IgD-negative memory B cell (primary cell): ENCODE measurements at regions not wholly inside any gene's neighbourhood (a gene's known extent, or its start where the extent isn't known, plus 50 kb on each side); places are given as distances from the start of the nearest gene placed in this dataset.
"Not testable (repeated sequence)": the region's sequence is repeated elsewhere in the genome, so short reads cannot be mapped to it uniquely, and the experiment has no call there.

Experiments used
- H3K27ac Mint-ChIP-seq, 3 donors: one replicate each; pipeline ENCODE4 v1.8.0; 2020 to 2022; ENCODE audit warnings: mild to moderate bottlenecking in 3 of 3, mixed read lengths in 3 of 3, moderate library complexity in 1 of 3
- H3K27me3 Mint-ChIP-seq: one replicate; pipeline ENCODE4 v1.8.0; 2021; ENCODE audit warnings: mixed read lengths
- H3K36me3 Mint-ChIP-seq: one replicate; pipeline ENCODE4 v1.8.0; 2020; ENCODE audit warnings: mild to moderate bottlenecking, mixed read lengths
- H3K4me1 Mint-ChIP-seq, 3 donors: one replicate each; pipeline ENCODE4 v1.8.0; 2020 to 2022; ENCODE audit warnings: mixed read lengths in 3 of 3, mild to moderate bottlenecking in 1 of 3
- H3K4me3 Mint-ChIP-seq, 4 donors: one replicate each; pipeline ENCODE4 v1.8.0; 2020 to 2022; ENCODE audit warnings: mild to moderate bottlenecking in 4 of 4, mixed read lengths in 4 of 4, moderate library complexity in 3 of 4
- H3K9me3 Mint-ChIP-seq, 3 donors: one replicate each; pipeline ENCODE4 v1.8.0; 2020 to 2021; ENCODE audit warnings: mixed read lengths in 3 of 3, mild to moderate bottlenecking in 1 of 3

GRCh38 chr9:25861421-25861820 lies 183.2 kb upstream of the TUSC1 start:
- no peaks in the 10 kb centered on the region for H3K27me3 Mint-ChIP-seq
- no peak overlapping the region for H3K27ac Mint-ChIP-seq
- no peak overlapping the region for H3K4me3 Mint-ChIP-seq
- H3K36me3 Mint-ChIP-seq = no peaks in the 10 kb centered on the region
- peaks cover 0 to 5% (median 3%) of the 10 kb centered on the region in 3 donors for H3K9me3 Mint-ChIP-seq
- no peaks in the 10 kb centered on the region for H3K4me1 Mint-ChIP-seq

- H3K9me3 Mint-ChIP-seq = peaks cover 0 to 8% (median 5%) of the 10 kb centered on the region in 3 donors
- H3K27ac Mint-ChIP-seq = no peak overlapping the region
- H3K4me3 Mint-ChIP-seq = no peak overlapping the region
- H3K36me3 Mint-ChIP-seq = no peaks in the 10 kb centered on the region
- no peaks in the 10 kb centered on the region for H3K4me1 Mint-ChIP-seq
- H3K27me3 Mint-ChIP-seq = no peaks in the 10 kb centered on the region
Measured at GRCh38 chr9:25857147-25857546, 178.9 kb upstream of the TUSC1 start.

GRCh38 chr9:25850803-25851202 lies 172.6 kb upstream of the TUSC1 start:
- H3K4me1 Mint-ChIP-seq = no peaks in the 10 kb centered on the region
- H3K9me3 Mint-ChIP-seq = peaks cover 2 to 7% (median 6%) of the 10 kb centered on the region in 3 donors
- no peaks in the 10 kb centered on the region for H3K36me3 Mint-ChIP-seq
- no peaks in the 10 kb centered on the region for H3K27me3 Mint-ChIP-seq
- H3K27ac Mint-ChIP-seq = no peak overlapping the region
- no peak overlapping the region for H3K4me3 Mint-ChIP-seq

- peaks cover 0 to under 1% (median 0%) of the 10 kb centered on the region in 3 donors for H3K4me1 Mint-ChIP-seq
- no peaks in the 10 kb centered on the region for H3K36me3 Mint-ChIP-seq
- no peak overlapping the region for H3K4me3 Mint-ChIP-seq
- H3K27me3 Mint-ChIP-seq = no peaks in the 10 kb centered on the region
- H3K27ac Mint-ChIP-seq = no peak overlapping the region
- peaks cover 2 to 6% (median 2%) of the 10 kb centered on the region in 3 donors for H3K9me3 Mint-ChIP-seq
Measured at GRCh38 chr9:25845867-25846266, 167.6 kb upstream of the TUSC1 start.

- no peaks in the 10 kb centered on the region for H3K4me1 Mint-ChIP-seq
- no peak overlapping the region for H3K4me3 Mint-ChIP-seq
- H3K27ac Mint-ChIP-seq = no peak overlapping the region
- no peaks in the 10 kb centered on the region for H3K27me3 Mint-ChIP-seq
- peaks cover 4 to 10% (median 5%) of the 10 kb centered on the region in 3 donors for H3K9me3 Mint-ChIP-seq
- no peaks in the 10 kb centered on the region for H3K36me3 Mint-ChIP-seq
Measured at GRCh38 chr9:25830381-25830780, 152.1 kb upstream of the TUSC1 start.

- Mint-ChIP-seq H3K9me3 (peaks cover 7 to 20% (median 11%) of the 10 kb centered on the region in 3 donors), H3K4me3 (no peak overlapping the region), H3K27me3 (no peaks in the 10 kb centered on the region), H3K36me3 (no peaks in the 10 kb centered on the region), H3K27ac (no peak overlapping the region), H3K4me1 (no peaks in the 10 kb centered on the region)
Measured at GRCh38 chr9:25827626-25828025, 149.4 kb upstream of the TUSC1 start.

- Mint-ChIP-seq H3K36me3 (no peaks in the 10 kb centered on the region), H3K27ac (no peak overlapping the region), H3K4me1 (no peaks in the 10 kb centered on the region), H3K9me3 (peaks cover 0 to 9% (median 3%) of the 10 kb centered on the region in 3 donors), H3K4me3 (no peak overlapping the region), H3K27me3 (no peaks in the 10 kb centered on the region)
Measured at GRCh38 chr9:25816439-25816838, 138.2 kb upstream of the TUSC1 start.

- Mint-ChIP-seq H3K36me3 (no peaks in the 10 kb centered on the region), H3K27me3 (no peaks in the 10 kb centered on the region), H3K27ac (no peak overlapping the region), H3K4me3 (no peak overlapping the region), H3K4me1 (no peaks in the 10 kb centered on the region), H3K9me3 (peaks cover 2 to 5% (median 4%) of the 10 kb centered on the region in 3 donors)
Measured at GRCh38 chr9:25814023-25814422, 135.8 kb upstream of the TUSC1 start.

- Mint-ChIP-seq H3K27ac (no peak overlapping the region), H3K27me3 (no peaks in the 10 kb centered on the region), H3K9me3 (peaks cover 2 to 5% (median 4%) of the 10 kb centered on the region in 3 donors), H3K4me3 (no peak overlapping the region), H3K36me3 (no peaks in the 10 kb centered on the region), H3K4me1 (no peaks in the 10 kb centered on the region)
Measured at GRCh38 chr9:25813478-25813877, 135.2 kb upstream of the TUSC1 start.

GRCh38 chr9:25808554-25808953 lies 130.3 kb upstream of the TUSC1 start:
- no peak overlapping the region for H3K4me3 Mint-ChIP-seq
- H3K27me3 Mint-ChIP-seq = no peaks in the 10 kb centered on the region
- no peak overlapping the region for H3K27ac Mint-ChIP-seq
- peaks cover 6 to 12% (median 7%) of the 10 kb centered on the region in 3 donors for H3K9me3 Mint-ChIP-seq
- peaks cover 0 to 2% (median 0%) of the 10 kb centered on the region in 3 donors for H3K4me1 Mint-ChIP-seq
- H3K36me3 Mint-ChIP-seq = peaks cover 1% of the 10 kb centered on the region

- no peak overlapping the region for H3K27ac Mint-ChIP-seq
- no peak overlapping the region for H3K4me3 Mint-ChIP-seq
- H3K36me3 Mint-ChIP-seq = peaks cover 1% of the 10 kb centered on the region
- no peaks in the 10 kb centered on the region for H3K27me3 Mint-ChIP-seq
- H3K4me1 Mint-ChIP-seq = peaks cover 0 to 2% (median 0%) of the 10 kb centered on the region in 3 donors
- H3K9me3 Mint-ChIP-seq = peaks cover 2 to 12% (median 6%) of the 10 kb centered on the region in 3 donors
Measured at GRCh38 chr9:25804856-25805255, 126.6 kb upstream of the TUSC1 start.

- H3K36me3 Mint-ChIP-seq, H3K27me3 Mint-ChIP-seq, H3K4me3 Mint-ChIP-seq, H3K27ac Mint-ChIP-seq, H3K4me1 Mint-ChIP-seq: not testable (repeated sequence)
- peaks cover 5 to 11% (median 5%) of the 10 kb centered on the region in 3 donors for H3K9me3 Mint-ChIP-seq
Measured at GRCh38 chr9:25801989-25802388, 123.7 kb upstream of the TUSC1 start.

- Mint-ChIP-seq H3K27ac (no peak overlapping the region), H3K4me3 (no peak overlapping the region), H3K9me3 (peaks cover 0 to 9% (median 1%) of the 10 kb centered on the region in 3 donors), H3K36me3 (no peaks in the 10 kb centered on the region), H3K27me3 (no peaks in the 10 kb centered on the region), H3K4me1 (no peaks in the 10 kb centered on the region)
Measured at GRCh38 chr9:25773805-25774204, 95.6 kb upstream of the TUSC1 start.

- Mint-ChIP-seq H3K9me3 (peaks cover 0 to 3% (median 0%) of the 10 kb centered on the region in 3 donors), H3K27me3 (no peaks in the 10 kb centered on the region), H3K4me1 (peaks cover 0 to 2% (median 0%) of the 10 kb centered on the region in 3 donors), H3K36me3 (no peaks in the 10 kb centered on the region), H3K4me3 (no peak overlapping the region), H3K27ac (no peak overlapping the region)
Measured at GRCh38 chr9:25755951-25756350, 77.7 kb upstream of the TUSC1 start.

GRCh38 chr9:25752398-25752797 lies 74.2 kb upstream of the TUSC1 start:
- Mint-ChIP-seq H3K4me3 (no peak overlapping the region), H3K27me3 (no peaks in the 10 kb centered on the region), H3K36me3 (no peaks in the 10 kb centered on the region), H3K27ac (no peak overlapping the region), H3K9me3 (peaks cover 0 to 3% (median 2%) of the 10 kb centered on the region in 3 donors), H3K4me1 (peaks cover 0 to 2% (median 0%) of the 10 kb centered on the region in 3 donors)

GRCh38 chr9:25742256-25742655 lies 64.0 kb upstream of the TUSC1 start:
- no peak overlapping the region for H3K4me3 Mint-ChIP-seq
- no peak overlapping the region for H3K27ac Mint-ChIP-seq
- peaks cover 2 to 20% (median 4%) of the 10 kb centered on the region in 3 donors for H3K9me3 Mint-ChIP-seq
- H3K36me3 Mint-ChIP-seq = peaks cover 4% of the 10 kb centered on the region
- no peaks in the 10 kb centered on the region for H3K4me1 Mint-ChIP-seq
- no peaks in the 10 kb centered on the region for H3K27me3 Mint-ChIP-seq
